ENCODE measurements at regions not wholly inside any gene's neighbourhood (a gene's known extent, or its start where the extent isn't known, plus 50 kb on each side); places are given as distances from the start of the nearest gene placed in this dataset.

- TF ChIP-seq CTCF (conservative IDR thresholded peaks at IDR 0.05), result no peak
- TF ChIP-seq EZH2 (IDR thresholded peaks at IDR 0.05; ENCODE audit: low read depth), result no peak
Observed at GRCh38 chr11:121754598-121754997, 301.8 kb upstream of the SORL1-AS1 start.
